Fibroblast of lung (primary cell): ENCODE measurements at regions not wholly inside any gene's neighbourhood (a gene's known extent, or its start where the extent isn't known, plus 50 kb on each side); places are given as distances from the start of the nearest gene placed in this dataset.

Source experiments
- EZH2 ChIP-seq: IDR thresholded peaks from 2 replicates; pipeline ENCODE4 v1.5.1; 2012; ENCODE audit warnings: low read length, control low read depth, mild to moderate bottlenecking; ENCODE audit errors: missing control alignments
- TF ChIP-seq, protein P1 (sequence below), 2 donors: IDR thresholded peaks in 1 of 2; conservative IDR thresholded peaks in 1 of 2; 1 replicate in 1 of 2; 2 replicates in 1 of 2; pipeline ENCODE4 v1.5.1; 2011 to 2012; ENCODE audit warnings: low read length in 2 of 2, control low read depth in 1 of 2, inconsistent platforms in 1 of 2, low read depth in 1 of 2, mild to moderate bottlenecking in 1 of 2

DNA sequence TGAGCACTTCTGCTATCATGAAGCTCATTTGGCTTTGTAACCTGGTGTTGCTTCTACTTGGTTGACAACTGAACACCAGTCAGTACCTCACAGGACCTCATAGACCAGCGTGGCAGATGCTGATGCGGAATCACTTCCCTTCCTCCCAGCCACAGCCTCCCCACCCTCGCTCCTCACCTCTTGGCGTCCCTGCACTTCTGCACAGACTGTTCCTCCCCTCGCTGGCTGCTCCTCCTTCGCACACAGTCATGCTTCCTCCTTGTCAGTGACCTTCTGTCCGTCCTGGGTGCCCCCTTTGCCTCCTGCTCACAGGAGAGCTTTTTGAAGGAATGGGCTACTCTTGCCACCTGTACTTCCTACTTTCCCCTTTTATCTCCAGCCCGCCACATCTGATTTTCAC is 61.4 kb upstream of the CTBP2 start:
- TF ChIP-seq, protein P1, sequence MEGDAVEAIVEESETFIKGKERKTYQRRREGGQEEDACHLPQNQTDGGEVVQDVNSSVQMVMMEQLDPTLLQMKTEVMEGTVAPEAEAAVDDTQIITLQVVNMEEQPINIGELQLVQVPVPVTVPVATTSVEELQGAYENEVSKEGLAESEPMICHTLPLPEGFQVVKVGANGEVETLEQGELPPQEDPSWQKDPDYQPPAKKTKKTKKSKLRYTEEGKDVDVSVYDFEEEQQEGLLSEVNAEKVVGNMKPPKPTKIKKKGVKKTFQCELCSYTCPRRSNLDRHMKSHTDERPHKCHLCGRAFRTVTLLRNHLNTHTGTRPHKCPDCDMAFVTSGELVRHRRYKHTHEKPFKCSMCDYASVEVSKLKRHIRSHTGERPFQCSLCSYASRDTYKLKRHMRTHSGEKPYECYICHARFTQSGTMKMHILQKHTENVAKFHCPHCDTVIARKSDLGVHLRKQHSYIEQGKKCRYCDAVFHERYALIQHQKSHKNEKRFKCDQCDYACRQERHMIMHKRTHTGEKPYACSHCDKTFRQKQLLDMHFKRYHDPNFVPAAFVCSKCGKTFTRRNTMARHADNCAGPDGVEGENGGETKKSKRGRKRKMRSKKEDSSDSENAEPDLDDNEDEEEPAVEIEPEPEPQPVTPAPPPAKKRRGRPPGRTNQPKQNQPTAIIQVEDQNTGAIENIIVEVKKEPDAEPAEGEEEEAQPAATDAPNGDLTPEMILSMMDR (conservative IDR thresholded peaks at IDR 0.05 in 1 of 2, IDR thresholded peaks at IDR 0.05 in 1 of 2; ENCODE audit: low read depth in 1 of 2, low read length in 2 of 2): no peak
- no peak for TF ChIP-seq EZH2
